Ovary (tissue), 7 donors: ENCODE measurements at regions not wholly inside any gene's neighbourhood (a gene's known extent, or its start where the extent isn't known, plus 50 kb on each side); places are given as distances from the start of the nearest gene placed in this dataset.

Experiments
- DNase-seq, 5 donors: peaks; one replicate each; pipeline ENCODE4 v3.0.0-alpha.2; 2019 to 2020
- H3K27ac ChIP-seq, 2 donors: fragments of 200-600 bp; one replicate each; pipeline versions ENCODE4 v1.5.1 to v1.8.0; 2019 to 2022
- H3K27me3 ChIP-seq: fragments of 200-600 bp; one replicate; pipeline ENCODE4 v1.8.0; 2022
- H3K36me3 ChIP-seq: fragments of 200-600 bp; sonication (generic); one replicate; pipeline ENCODE4 v1.5.1; 2019
- H3K4me1 ChIP-seq: one replicate; pipeline ENCODE4 v1.8.1; 2013; ENCODE audit warnings: mild to moderate bottlenecking, moderate library complexity; ENCODE audit not compliant: insufficient read depth
- H3K4me3 ChIP-seq: fragments of 200-600 bp; sonication (generic); one replicate; pipeline ENCODE4 v1.5.1; 2017
- H3K9me3 ChIP-seq, 2 donors: fragments of 200-600 bp in 1 of 2; sonication (generic) in 1 of 2; one replicate each; pipeline versions ENCODE4 v1.5.1 to v1.8.1; 2013 to 2019; ENCODE audit warnings: mild to moderate bottlenecking in 1 of 2, moderate library complexity in 1 of 2
- EP300 ChIP-seq: sonication (generic); formaldehyde crosslinking; IDR thresholded peaks from one replicate; pipeline ENCODE4 v1.6.1; 2017; ENCODE audit warnings: antibody characterized with exemption
- POLR2A ChIP-seq: fragments of 450-650 bp; IDR thresholded peaks from one replicate; pipeline ENCODE4 v1.6.1; 2017; ENCODE audit warnings: antibody characterized with exemption, mild to moderate bottlenecking, moderate library complexity
- WGBS, 3 donors: extraction: QIAGEN DNeasy Blood & Tissue Kit in 1 of 3; methylation state at CpG; one replicate each; pipeline versions ENCODE4 v1.1.5 to v1.1.7; 2013 to 2017; 5-methylcytosine and 5-hydroxymethylcytosine counted together
- intact Hi-C, 4 donors: fragments of 100-400 bp; cut with DNase I; formaldehyde crosslinking; loops; one replicate each; pipeline versions ENCODE4 v1.11.0 to v1.15.1; 2022 to 2023
- TF ChIP-seq, protein P1 (sequence below), 3 donors: fragments of 450-650 bp in 2 of 3; fragments of 200-600 bp in 1 of 3; IDR thresholded peaks; one replicate each; pipeline versions ENCODE4 v1.5.1 to v1.8.0; 2016 to 2022; ENCODE audit warnings: antibody characterized with exemption in 3 of 3, mild to moderate bottlenecking in 1 of 3
- donor health status: DM: no; HTN: no; CAD: no; lungs with moderate emphysema.
- donor health status: DM: no; HTN: no; CAD: no.
- donor health status: Bipolar disorder and iron deficiency.
- donor health status: DM: no; HTN: no; CAD: no.
- donor health status: DM: yes; HTN: yes; CAD: no.

DNA sequence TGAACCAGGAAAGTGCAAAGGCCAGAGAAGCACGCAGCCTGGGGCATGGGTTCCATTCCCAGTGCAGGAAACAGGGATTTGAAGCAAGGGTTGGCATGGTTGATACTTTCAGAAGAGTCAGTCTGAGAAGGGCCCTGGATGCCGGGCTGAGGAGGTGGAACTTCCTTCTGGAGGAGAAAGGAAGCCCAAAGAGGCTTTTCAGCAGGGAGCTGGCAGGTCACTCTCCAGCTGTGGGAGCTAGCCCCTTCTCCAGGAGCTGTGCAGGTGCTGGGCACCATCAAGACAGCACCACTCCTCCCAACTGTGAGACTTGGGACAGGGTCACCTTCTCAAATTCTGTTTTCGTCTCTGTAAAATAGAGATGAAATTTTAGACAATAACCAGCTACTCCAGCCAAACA is 169.8 kb downstream of the ZNF248 start:
- Histone ChIP-seq H3K9me3 (no peaks in the 10 kb centered on the region), H3K4me3 (no peak overlapping the region), H3K4me1 (no peaks in the 10 kb centered on the region), H3K27ac (no peak overlapping the region), H3K36me3 (no peaks in the 10 kb centered on the region), H3K27me3 (no peaks in the 10 kb centered on the region)
- 51 to 71% (median 58%) methylated on average over 3 of the region's 3 CpGs for WGBS, 3 donors
- intact Hi-C loops: no loop called here
- TF ChIP-seq EP300 (no peak), POLR2A (no peak)
- TF ChIP-seq, protein P1, sequence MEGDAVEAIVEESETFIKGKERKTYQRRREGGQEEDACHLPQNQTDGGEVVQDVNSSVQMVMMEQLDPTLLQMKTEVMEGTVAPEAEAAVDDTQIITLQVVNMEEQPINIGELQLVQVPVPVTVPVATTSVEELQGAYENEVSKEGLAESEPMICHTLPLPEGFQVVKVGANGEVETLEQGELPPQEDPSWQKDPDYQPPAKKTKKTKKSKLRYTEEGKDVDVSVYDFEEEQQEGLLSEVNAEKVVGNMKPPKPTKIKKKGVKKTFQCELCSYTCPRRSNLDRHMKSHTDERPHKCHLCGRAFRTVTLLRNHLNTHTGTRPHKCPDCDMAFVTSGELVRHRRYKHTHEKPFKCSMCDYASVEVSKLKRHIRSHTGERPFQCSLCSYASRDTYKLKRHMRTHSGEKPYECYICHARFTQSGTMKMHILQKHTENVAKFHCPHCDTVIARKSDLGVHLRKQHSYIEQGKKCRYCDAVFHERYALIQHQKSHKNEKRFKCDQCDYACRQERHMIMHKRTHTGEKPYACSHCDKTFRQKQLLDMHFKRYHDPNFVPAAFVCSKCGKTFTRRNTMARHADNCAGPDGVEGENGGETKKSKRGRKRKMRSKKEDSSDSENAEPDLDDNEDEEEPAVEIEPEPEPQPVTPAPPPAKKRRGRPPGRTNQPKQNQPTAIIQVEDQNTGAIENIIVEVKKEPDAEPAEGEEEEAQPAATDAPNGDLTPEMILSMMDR (IDR thresholded peaks at IDR 0.05): no peak
- DNase-seq: no peak

DNA sequence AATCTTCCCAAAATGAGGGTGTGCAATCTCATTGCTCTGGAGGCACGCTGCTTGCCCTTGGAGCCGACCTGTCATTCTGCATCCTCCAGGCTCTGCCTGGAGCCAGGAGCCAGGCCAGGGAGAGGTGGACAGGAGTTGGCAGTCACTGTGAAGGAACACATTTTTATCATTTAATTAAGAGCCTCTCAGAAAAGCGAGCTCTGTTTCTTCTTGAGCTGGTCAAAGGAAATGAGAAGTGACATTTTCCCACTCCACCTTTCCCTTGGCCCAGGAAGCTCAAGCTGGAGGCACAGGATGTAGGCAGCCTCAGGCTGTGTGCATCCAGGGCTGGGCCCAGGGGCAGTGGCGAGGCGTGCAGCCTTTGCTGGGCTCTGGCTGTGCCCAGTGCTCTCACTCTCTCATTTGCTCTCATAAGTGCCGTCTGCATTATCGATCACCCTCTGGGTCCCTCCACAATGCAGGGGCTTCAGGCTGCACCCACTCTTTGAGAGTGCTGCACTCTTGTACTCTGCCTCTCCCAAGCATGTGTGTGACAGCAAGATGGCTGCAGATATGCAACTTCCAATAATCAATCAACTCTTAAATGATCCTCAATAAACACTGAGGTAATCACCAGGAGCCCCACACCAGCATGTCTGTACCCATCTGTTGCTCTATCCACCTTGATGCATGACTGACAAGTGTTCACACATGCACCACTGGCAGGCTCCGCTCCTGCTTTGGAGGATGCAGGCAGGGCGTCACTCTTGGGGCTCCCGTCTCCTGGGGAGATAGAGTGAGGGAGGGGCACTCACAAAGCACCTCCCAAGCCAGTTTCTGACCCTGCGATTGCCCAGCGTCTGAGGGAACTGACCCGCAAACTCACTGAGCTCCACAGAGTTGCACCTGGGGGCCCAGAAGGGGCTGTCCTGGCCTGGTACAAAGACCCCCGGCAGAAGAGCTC is 171.4 kb downstream of the ZNF248 start:
- Histone ChIP-seq H3K36me3 (no peaks in the 10 kb centered on the region), H3K9me3 (no peaks in the 10 kb centered on the region), H3K4me3 (no peak overlapping the region), H3K27me3 (no peaks in the 10 kb centered on the region), H3K27ac (no peak overlapping the region), H3K4me1 (no peaks in the 10 kb centered on the region)
- 65 to 76% (median 72%) methylated on average over 11 to 14 of the region's 14 CpGs for WGBS, 3 donors
- DNase-seq: no peak
- no peak for TF ChIP-seq EP300
- TF ChIP-seq, protein P1 (IDR thresholded peaks at IDR 0.05): no peak
- no peak for TF ChIP-seq POLR2A
- intact Hi-C loops: no loop called here

DNA sequence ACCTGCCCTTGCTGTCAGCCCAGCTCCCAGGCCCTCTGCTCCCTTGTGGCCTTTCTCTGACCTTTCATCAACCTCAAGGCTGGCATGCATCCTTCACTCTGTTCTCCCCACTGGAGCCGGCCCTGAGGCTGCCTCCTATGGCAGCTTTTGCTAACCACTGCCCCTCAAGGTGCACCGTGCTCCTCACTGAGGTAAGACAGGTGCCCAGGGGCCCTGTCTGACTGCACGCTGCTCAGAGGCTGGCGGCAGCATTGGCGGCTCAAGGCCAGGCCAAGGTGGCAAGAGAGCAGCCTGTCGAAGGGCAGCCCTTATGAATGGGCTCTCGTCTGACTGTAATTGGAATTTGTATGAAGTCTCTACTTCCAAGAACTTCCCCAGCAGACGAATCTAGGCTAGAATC is 172.6 kb downstream of the ZNF248 start:
- H3K27me3 ChIP-seq: no peaks in the 10 kb centered on the region
- no peaks in the 10 kb centered on the region for H3K36me3 ChIP-seq
- no peaks in the 10 kb centered on the region for H3K4me1 ChIP-seq
- TF ChIP-seq, protein P1 (IDR thresholded peaks at IDR 0.05): no peak
- TF ChIP-seq EP300 (no peak), POLR2A (no peak)
- H3K27ac ChIP-seq: no peak overlapping the region
- intact Hi-C loops: no loop called here
- 67 to 72% (median 68%) methylated on average over 8 of the region's 8 CpGs for WGBS, 3 donors
- no peaks in the 10 kb centered on the region for H3K9me3 ChIP-seq
- no peak for DNase-seq
- no peak overlapping the region for H3K4me3 ChIP-seq

DNA sequence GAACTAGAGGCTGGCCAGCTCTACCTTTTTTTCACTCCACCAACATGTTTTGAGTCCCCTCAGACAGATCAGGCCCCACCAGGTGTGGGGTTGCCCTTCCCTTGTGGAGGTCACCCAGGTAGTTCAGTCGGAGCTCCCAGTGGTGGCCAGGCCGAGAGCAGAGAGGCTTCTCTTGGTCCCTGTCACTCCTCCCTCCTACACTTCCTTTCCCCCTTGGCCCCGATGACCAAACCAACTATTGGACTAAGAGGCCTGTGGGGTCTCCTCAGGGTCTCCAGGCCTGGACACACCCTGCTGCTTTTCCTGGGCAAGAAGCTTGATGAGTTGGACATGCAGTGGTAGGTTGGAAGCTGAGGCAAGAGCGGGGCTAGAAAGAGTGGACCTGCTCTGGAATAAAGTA is 174.8 kb downstream of the ZNF248 start:
- no peaks in the 10 kb centered on the region for H3K27me3 ChIP-seq
- no peaks in the 10 kb centered on the region for H3K4me1 ChIP-seq
- H3K36me3 ChIP-seq: no peaks in the 10 kb centered on the region
- TF ChIP-seq EP300 (no peak), POLR2A (no peak)
- TF ChIP-seq, protein P1 (IDR thresholded peaks at IDR 0.05): no peak
- H3K4me3 ChIP-seq: no peak overlapping the region
- no peak overlapping the region for H3K27ac ChIP-seq
- WGBS, 3 donors: 82 to 90% (median 86%) methylated on average over 4 of the region's 4 CpGs
- H3K9me3 ChIP-seq: no peaks in the 10 kb centered on the region
- no peak for DNase-seq
- intact Hi-C loops: no loop called here
